GM21528 (cell line): ENCODE measurements at regions not wholly inside any gene's neighbourhood (a gene's known extent, or its start where the extent isn't known, plus 50 kb on each side); places are given as distances from the start of the nearest gene placed in this dataset.

Experiments
- ATAC-seq: cut with Tn5 transposase; IDR thresholded peaks from one replicate; pipeline ENCODE4 v1.9.1; 2021; ENCODE audit warnings: mild to moderate bottlenecking, moderate library complexity; ENCODE audit not compliant: unreplicated experiment, low FRiP score

DNA sequence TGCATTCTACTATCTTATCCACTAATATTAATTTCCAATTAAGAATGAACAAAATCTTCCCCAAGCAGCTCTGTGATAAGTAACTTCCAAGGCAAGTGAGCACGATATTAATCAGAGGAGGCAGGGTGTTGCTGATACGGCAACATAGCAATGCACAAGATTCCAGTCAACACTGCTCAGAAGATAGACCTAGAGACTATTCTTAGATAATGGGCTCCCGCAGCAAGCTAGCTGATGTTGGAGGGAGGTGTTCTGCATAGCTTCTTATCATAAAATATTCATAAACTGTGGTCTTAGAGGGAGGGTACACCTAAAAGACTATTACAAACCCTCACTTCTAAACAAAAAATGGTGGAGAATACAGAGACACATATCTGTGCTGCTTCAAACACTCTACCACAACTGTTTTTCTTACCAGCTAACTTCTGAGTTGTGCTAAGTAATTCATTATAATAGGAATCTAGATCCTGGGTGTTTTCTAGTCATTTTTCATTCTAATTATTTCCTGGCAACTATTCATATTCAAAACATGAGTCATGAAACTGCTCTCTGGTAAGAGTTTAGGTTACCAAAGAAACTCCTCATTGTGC, 382.0 kb upstream of the SOX14 start:
- no peak for ATAC-seq

DNA sequence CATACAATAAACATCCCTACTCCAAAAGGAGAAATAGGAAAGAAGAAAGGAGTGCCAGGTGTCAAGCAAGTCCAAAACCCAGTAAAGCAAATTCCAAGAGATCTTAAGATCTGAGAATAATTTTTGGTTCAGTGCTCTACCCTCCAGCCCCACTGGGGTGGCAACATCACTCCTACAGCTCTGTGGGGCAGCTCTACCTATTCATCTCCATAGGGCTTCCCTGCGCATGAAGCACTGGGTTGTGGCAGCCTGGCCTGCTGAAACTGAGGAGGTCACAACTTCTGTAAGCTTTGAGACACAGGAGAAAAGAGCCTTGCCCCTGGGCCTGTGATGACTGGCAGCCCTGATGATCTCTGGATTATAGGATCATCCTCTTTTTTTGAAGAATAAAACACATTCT, 378.2 kb upstream of the SOX14 start:
- ATAC-seq, result no peak

DNA sequence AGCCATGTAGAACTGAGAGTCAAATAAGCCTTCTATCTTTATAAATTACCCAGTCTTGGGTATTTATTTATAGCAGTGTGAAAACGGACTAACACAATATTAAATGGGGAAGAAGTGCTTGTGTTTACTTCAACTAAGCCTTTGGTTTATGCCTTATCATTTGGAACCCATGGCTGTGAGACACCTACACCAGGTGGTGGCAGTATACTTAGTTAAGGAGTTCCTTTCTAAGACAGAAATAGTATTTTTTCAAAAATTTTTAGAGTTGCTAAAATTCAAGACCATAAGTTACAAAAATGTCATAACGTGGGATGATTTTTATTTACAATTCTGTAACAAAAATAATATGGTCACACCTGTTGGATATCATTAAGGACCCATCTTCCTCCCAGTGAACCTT, 354.5 kb upstream of the SOX14 start:
- no peak for ATAC-seq

DNA sequence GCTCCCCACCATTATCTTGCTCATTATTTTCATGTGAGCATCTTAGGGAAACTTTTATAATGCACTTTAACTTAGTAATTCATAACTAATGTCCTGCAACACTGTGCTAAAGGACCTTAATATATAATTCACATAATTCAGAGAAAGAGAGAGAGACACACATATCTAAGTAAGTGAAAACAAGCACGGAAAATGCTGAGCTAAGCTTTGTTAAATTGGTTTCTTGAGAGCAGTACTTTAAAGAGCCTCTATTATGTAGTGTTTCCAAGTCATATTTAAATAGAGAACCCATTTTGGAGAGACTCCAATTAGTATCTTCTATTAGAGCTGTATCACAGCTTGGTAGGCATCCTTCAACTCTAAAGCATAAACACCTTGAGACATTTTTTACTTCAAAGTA, 354.1 kb upstream of the SOX14 start:
- no peak for ATAC-seq

DNA sequence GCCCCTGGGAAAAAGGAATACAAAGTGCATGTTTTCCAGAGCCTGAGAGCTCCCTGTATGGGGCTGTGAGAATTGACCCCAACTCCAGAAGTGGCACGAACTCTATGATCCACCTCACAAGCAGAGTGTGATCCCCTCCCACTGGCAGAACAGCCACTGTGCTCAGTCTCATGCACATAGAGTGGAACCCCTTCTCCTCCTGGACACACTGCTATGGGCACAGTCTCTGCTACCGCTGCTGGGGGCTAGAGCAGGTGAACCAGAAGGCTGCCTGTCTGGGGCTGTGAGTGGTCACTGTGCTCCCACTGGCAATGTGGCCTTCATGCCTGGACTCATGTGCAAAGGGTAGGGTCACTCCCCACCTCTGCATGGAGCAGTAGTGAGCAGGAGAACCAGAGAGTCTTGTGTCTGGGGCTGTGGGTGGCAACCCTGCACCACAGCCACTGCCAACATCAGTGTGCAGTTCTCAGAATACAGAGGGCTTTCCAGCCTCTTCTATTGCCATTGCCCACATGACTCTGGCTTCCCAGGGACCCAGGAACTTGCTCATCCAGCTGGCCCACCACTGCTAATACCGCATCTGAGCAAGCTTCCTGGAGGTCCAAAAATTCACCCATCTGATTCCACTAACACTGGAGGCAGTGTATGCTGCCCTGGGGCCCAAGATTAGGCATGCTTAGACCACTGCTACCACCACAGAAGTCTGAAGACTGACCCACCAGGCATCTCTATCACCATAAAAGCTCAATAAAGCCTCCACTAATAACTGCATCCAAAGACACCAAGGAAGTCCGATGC, 343.7 kb upstream of the SOX14 start:
- no peak for ATAC-seq

DNA sequence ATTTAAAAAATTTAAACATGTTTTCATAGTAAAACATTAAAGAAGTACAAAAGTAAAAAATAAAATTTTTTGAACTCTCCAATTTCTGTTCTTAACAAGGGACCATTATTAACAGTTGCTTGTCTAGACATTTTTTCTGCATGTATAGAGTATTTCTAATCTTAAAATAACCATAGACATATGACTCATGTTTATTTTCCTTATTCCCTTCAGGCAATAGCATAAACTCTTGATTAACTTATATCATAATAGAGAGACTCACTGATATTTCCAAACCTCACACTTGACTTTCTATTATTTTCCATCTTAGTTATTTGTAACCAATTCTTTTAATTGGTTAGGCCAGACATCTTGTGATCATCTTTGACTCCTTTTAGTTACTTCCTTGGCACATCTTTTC, 325.6 kb upstream of the SOX14 start:
- ATAC-seq, result no peak

DNA sequence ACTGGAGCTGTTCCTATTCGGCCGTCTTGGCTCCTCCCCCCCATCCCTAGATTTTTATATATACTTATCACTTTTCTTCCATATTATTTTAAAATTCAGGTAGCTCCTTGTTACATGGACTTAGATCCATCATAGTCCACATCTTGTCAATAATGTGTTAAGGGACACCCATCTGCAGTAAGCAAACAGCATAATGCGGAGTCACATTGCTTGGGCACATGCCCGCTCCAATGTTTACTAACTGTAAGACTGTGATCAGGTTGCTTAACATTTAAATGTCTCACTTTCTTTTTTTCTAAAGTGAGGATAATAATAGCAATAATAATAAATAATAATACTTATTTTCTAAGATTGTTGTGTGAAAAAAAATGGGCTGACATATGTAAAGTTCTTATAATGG, 303.2 kb upstream of the SOX14 start:
- ATAC-seq, result no peak

DNA sequence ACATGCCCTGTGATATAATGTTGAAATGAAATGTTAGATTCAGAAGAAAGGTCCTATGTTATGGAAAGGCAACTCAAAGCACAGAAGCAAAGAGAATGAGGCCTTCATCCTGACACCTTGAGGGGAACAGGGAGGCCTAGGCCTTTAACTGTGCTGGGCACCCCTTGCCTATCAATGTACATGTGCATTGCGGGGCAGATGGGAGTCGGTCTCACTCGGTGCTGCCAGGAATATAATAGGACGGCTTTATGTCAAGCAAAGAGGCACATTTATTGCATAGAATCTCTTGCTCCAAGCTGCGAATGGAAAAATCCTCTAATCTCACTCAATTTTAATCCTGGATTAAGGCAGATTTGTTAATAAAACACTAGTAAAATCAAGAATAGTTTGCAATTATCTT, 301.0 kb upstream of the SOX14 start:
- ATAC-seq, result no peak

DNA sequence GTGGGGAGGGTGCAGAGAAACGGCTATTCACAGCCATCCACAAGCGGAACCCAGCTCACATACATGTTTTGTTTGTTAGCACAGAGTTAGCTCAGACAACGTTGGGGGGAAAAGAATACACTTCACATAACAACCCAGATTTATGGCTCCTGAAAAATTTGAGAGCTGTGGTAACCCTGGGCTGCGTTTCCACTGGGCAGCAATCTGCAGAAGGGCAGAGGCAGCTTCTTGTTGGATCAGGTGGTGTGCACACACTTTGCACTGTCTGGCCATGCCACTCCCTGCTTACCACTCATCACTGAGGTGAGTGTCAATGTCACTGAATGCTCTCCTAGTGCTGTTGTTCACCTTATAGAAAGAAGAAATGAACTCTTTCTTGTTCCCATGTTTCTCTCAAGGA, 299.8 kb upstream of the SOX14 start:
- no peak for ATAC-seq

DNA sequence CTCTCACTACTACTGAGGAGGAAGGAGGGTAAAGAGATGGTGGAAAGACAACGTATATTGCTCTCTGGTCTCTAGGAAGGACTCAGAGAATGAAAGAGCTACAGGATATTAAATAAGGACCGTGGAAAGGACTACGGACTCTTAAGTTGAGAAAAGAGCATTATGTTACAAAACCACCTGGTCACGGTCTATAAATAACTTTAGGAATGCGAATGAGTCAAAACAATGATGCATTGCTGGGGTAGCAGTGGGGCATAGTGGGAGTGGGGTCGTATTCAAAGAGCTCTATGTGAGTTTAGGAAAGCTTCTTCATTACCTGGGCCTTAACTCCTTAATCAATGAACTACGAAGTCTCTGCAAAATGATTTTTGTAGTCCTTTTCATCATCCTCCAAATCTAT, 295.7 kb upstream of the SOX14 start:
- no peak for ATAC-seq

DNA sequence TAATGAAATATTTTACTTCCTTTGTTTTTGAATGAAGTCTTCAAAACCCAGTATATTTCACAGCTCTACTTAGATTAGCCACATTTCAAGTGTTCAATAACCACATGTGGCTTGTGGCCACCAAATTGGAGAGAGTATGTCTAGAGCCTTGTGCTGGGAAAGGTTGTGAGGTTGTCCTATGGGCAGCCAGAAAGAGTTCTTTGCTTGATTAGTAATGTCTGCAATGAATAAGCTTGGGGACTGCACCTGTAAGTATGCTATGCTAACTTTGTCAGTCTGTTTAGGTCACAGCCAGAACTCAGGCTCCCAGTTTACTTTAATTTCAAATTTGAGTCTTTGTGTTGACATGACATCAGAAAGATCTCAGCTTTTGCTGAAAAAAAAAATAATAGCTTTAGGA, 294.9 kb upstream of the SOX14 start:
- no peak for ATAC-seq

DNA sequence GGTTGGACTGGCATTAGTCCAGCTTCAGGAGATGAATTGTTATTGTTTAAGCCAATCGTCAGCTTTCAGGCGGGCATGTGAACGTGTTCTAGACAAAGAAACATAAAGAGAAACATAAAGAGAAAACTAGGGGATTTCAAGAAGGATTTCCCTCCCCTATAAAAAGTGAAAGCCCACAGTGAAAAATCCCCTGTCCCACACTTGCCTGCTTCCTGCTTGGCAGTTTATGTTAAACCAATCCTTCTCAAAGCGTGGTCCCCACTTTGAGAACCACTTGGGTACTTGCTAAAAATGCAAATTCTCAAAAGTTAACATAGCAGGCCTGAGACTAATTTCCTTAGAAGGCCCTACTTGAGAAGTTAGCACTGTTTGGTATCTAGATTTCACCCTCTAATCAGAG, 293.0 kb upstream of the SOX14 start:
- ATAC-seq, result no peak

DNA sequence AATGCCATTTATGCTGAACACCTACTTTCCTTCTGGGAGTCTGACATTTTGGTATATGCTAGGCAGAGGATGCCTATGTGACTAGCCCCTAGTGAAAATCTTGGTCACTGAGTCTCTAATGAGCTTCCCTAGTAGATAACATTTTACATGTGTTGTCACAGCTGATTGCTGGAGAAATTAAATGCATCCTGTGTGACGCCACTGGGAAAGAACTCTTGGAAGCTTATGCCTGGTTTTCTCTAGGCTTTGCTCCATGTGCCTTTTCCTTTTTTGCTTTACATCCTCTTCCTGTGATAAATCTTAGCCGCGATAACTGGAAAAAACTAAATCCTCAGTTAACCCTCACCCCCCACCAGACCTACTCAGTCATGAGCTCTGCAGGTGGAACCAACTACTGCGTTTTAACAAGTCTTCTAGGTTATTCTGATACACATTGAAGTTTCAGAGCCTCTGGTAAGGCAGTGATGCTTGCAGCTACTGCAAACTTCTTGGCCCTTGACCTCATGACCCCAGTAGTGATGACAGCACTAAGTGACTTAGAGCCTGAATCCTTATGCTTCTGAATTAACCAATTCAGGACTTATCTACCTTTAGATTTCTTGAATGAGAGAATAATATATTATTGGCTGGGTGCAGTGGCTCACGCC, 292.4 kb upstream of the SOX14 start:
- ATAC-seq, result no peak

DNA sequence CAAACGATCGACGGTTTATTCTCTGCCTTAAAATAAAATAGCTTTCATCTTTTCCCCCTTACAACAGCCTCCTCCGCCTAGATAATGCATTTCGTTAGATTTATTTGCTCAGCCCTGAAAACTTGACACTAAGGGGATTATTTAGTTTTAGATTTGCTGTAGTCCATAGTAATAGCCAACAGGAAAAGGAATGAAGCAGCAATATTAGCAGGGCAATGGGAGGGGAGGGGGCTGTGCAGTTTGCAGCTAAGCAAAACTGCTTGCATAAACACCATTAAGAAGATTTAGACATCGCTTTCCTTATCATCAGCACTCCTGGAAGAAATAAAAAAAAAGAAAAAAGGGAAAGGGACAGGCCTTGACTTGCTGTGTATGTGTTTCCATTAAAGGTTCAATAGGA, 286.5 kb upstream of the SOX14 start:
- ATAC-seq, result no peak

DNA sequence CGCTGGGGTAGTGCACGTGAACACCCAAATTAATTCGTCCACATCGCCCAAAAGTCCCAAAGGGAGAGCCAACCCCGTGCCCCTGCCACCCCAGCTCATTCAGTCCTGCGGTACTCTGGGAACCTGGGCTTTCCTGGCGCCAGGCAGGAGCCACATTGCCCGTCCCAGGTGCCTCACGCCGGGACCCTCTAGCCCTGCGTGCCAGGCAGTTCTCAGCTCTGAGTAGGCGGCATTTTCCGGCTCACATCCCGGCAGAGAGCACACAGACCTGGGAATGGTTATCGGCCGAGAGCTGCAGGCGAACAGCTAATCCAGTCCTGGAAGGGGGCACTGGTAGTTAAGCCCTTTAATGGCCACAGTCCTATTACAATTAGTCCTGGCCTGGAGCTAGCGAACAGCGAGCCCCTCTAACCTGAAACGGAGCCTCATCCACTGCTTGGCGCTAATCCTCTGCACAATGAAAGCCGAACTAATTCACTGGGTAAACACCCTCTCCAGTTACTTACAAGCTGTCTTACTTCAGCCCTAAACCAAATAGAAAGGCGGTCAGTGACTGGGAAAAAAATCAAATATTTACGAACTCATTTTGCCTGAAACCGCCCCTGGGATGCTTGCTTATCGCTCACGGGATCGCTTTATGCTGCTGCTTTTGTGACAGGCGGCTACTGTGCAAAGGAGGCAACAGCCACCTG, 254.6 kb upstream of the SOX14 start:
- no peak for ATAC-seq

DNA sequence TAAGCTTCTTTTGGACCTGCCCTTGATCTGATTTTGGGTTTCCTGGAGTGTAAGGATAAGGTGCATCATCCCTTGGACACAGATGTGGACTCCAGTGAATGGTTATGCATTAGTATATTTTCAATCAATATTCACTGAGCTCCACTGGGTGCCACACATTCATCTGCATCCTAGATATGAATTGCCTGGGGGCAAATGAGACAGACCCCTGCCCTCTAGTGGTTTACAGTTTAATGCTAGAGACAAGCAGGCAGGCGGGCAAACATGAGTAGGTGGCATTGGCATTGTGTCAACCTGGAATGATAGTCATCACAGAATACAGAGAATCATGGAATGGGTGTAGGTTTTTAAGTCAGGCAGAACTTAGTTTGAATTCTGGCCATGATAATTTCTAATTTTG, 252.5 kb upstream of the SOX14 start:
- ATAC-seq, result no peak

DNA sequence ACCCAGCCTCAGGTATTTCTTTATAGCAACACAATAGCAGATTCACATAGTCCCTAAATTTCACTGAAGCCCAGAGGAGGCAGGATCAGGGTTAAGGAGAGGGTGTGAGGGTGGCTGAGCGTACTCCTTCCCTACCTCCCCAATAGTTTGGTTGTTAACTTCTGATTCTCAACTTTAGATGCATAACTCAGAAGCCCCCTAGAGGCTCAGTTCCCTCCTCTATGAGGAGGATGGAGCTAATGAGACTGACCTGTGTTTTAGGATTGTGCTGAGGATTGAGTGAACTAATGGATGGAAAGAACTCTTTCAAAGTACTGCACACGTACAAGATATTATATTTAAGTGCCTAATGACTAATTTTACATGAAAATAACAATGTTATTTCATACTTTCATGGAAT, 249.3 kb upstream of the SOX14 start:
- no peak for ATAC-seq

DNA sequence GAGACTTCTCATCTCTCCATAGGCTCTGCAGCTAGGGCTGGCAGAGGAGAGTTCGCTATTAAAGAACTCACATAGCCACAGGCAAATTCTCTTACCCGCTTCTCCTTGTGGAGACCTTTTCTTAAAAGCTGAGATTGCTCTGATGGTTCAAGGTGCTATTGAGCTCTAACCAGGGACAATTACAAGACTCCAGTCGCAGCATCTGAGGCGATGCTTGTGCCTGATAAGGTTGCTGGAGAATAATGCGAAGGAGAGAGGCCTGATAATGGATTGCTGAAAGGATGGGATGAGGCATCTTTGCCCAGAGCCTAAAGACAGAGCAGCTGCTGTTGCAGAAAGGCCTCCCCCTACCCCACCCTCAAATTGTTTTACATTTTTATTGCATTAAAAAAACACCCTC, 244.5 kb upstream of the SOX14 start:
- ATAC-seq, result no peak

DNA sequence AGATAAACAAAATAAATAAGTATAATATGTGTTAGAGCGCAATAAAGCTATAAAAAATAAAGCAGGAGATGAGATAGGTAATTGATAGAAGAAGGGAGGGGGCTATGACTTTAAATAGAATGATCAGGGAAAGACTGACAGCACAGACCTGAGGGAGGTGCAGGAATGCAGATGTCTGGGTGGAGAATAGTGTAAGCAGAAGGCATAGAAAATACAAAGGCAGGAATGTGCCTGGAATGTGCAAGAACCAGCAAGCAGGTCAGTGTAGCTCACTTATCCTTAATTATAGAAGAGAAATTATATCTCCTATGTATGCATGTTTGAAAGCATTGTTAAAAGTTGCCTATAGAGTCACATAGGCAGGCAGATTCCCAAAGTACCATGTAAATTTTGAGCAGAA, 239.4 kb upstream of the SOX14 start:
- no peak for ATAC-seq

DNA sequence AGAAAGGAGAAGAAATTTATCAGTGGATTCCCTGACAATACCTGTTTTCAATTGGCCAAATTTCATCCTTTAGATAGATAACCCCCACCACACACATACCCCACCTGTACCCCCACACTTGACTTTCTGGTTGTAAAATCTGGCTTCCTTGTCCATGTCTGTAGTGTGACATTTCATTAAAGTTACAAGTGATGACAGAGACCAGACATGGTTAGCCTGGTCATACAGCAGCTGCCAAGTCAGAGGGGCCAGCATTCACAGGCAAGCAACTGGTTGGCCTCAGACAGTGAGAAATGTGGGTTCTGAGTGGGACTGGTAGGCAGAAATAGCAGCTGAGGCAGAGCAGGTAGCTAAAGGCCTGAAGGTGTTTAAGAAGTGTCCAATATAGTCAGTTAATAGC, 238.6 kb upstream of the SOX14 start:
- no peak for ATAC-seq

DNA sequence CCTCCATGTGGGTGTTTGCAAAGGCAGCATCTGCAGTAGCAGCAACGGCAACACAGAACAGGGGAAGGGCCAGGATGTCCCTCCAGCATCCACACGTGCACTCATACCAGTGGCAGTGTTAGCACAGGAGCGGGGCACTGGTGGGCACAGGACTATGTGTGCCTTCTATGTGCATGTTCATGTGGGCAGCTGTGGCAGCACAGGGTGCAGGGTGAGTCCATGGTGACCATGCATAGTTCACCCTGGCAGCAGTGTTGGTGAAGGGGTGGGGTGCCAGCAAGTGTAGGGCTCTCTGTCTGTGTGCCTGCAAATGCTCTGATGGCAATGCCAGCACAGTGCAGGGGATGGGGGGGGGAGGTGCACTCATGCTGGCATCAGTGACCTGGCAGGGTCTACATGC, 222.1 kb upstream of the SOX14 start:
- ATAC-seq, result no peak

DNA sequence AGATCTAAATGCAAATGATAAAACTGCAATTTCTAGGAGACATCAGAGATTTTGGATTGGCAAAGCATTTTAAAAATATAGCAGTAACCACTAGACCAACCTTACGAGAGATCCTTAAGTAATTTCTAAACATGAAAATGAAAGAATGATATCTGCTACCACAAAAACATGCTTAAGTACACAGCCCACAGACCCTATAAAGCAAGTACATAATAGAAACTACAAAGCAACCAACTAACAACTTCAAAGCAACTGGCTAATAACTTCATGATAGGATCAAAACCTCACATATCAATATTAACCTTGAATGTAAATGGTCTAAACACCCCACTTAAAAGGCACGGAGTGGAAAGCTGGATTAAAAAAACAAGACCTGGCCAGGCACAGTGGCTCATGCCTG, 209.9 kb upstream of the SOX14 start:
- no peak for ATAC-seq
